ENCODE measurements at regions not wholly inside any gene's neighbourhood (a gene's known extent, or its start where the extent isn't known, plus 50 kb on each side); places are given as distances from the start of the nearest gene placed in this dataset.

- Histone ChIP-seq H3K27me3 (ENCODE audit: insufficient read depth, low read length) (no peaks in the 10 kb centered on the region), H3K56ac (ENCODE audit: insufficient read length, low read depth, low read length) (no peak overlapping the region), H2AFZ (ENCODE audit: low read length) (no peak overlapping the region), H3K4me2 (ENCODE audit: insufficient read depth, insufficient read length, low read length) (no peak overlapping the region), H3K23ac (ENCODE audit: insufficient read length, low read depth, low read length) (no peak overlapping the region), H2BK5ac (ENCODE audit: insufficient read length, low read length) (no peak overlapping the region), H3K79me1 (ENCODE audit: insufficient read depth, low read depth, low read length, poor library complexity, severe bottlenecking) (no peaks in the 10 kb centered on the region), H3K14ac (ENCODE audit: insufficient read depth, low read length) (no peak overlapping the region), H2BK120ac (ENCODE audit: low read depth, low read length, poor library complexity, severe bottlenecking) (no peak overlapping the region), H3K4ac (ENCODE audit: low read depth, low read length) (no peak overlapping the region), H2BK20ac (ENCODE audit: low read depth, low read length, poor library complexity, severe bottlenecking) (no peak overlapping the region), H3K9me3 (ENCODE audit: control insufficient read depth, low read depth, low read length) (no peaks in the 10 kb centered on the region), H3K9ac (ENCODE audit: extremely low read depth, insufficient read length, low read length) (no peak overlapping the region), H2BK15ac (ENCODE audit: low read depth, low read length) (no peak overlapping the region), H3K18ac (ENCODE audit: insufficient read length, low read depth, low read length) (no peak overlapping the region), H4K5ac (ENCODE audit: insufficient read length, low read depth, low read length) (no peak overlapping the region), H3T11ph (ENCODE audit: low read length) (no peak overlapping the region), H3K27ac (ENCODE audit: insufficient read length, low read depth, low read length) (no peak overlapping the region), H3K79me2 (ENCODE audit: insufficient read depth, low read length) (no peaks in the 10 kb centered on the region), H2AK5ac (ENCODE audit: insufficient read length, low read length) (no peak overlapping the region), H3K4me1 (ENCODE audit: insufficient read depth, low read length) (no peaks in the 10 kb centered on the region), H2BK12ac (ENCODE audit: insufficient read length, low read depth, low read length) (no peak overlapping the region), H4K91ac (ENCODE audit: insufficient read length, low read depth, low read length) (no peak overlapping the region), H4K8ac (replicated peaks; ENCODE audit: insufficient read length, low read depth, low read length) (no peak overlapping the region), H3K23me2 (ENCODE audit: insufficient read length, low read depth, low read length, poor library complexity, severe bottlenecking) (no peaks in the 10 kb centered on the region), H4K20me1 (ENCODE audit: control insufficient read depth, insufficient read depth, insufficient read length) (no peaks in the 10 kb centered on the region)
- Mint-ChIP-seq H3K4me3 (no peak overlapping the region), H3K27ac (no peak overlapping the region; a peak in 2 of 7 replicates), H3K27me3 (ENCODE audit: low read depth) (no peaks in the 10 kb centered on the region), H3K36me3 (ENCODE audit: insufficient read depth in 1 of 3, low read depth in 3 of 3) (peaks cover 0 to 7% (median 0%) of the 10 kb centered on the region in 3 experiments; a peak in 2 of 7 replicates), H3K4me1 (peaks cover 5% of the 10 kb centered on the region in 2 experiments; a peak in 3 of 4 replicates), H3K9me3 (peaks cover 3 to 5% of the 10 kb centered on the region in 2 experiments; a peak in 2 of 5 replicates)
- WGBS (ENCODE audit: extremely low coverage, insufficient read length, low lambda C conversion rate), result no CpG with 5 or more reads among the region's 4 CpGs
- no peak for TF ChIP-seq CTCF (conservative IDR thresholded peaks at IDR 0.05)
- DNase-seq, result peak; percentile 40
Observed at GRCh38 chr2:208618220-208618619, 211.6 kb downstream of the PTH2R start.

Measured in H9 (cell line).